ENCODE measurements at regions not wholly inside any gene's neighbourhood (a gene's known extent, or its start where the extent isn't known, plus 50 kb on each side); places are given as distances from the start of the nearest gene placed in this dataset.

DNA sequence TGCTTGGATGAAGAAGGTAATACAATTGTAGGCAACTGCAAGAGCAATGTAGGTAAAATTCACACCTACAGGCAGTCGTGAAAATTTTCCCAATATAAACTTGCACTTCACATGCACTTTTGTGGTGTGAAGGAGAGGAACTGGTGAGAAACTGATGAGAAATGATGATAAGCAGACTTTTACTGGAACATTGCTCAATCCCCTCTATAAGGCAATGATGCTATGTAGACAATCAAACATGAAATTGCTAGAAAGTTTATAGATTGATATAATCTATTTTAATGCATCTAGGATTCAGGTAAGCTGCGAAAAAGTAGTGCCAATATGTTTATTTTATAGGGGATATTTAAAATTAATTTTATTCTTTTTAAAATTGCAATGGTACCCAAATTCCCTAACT is 802.2 kb downstream of the KCNT2 start:
- DNase-seq: no peak

DNA sequence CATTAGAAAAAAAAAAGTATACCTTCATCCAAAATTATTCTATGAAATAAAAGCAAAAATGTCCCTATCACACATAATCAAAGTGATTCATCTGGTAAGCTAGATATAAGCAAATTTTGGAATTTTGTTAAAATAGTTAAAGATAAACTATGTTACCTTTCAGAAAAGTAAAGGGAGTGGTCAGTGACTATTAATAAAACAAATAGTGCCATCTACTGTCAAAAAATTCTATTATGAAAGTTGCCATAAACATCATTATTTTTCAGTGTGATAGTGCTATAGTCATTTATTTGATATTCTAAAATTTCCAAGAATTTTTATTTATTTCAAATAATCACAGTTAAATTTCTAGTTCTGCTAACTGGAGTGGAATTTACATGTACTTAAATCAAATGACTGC is 803.7 kb downstream of the KCNT2 start:
- DNase-seq: no peak

DNA sequence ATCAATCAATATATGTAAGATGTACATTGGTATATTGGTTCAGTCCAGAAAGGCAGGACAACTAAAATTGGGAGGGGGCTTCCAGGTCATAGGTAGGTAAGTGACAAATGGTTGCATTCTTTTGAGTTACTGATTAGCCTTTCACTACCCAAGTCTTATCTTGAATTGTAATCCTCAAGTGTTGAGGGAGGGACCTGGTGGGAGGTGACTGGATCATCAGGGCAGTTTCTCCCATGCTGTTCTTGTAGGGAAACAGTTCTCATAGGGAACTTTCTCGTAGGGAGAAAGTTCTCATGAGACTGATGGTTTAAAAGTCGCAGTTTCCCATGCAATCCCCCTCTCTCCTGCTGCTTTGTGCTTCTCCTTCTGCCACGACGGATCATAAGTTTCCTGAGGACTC is 809.2 kb downstream of the KCNT2 start:
- no peak for DNase-seq

DNA sequence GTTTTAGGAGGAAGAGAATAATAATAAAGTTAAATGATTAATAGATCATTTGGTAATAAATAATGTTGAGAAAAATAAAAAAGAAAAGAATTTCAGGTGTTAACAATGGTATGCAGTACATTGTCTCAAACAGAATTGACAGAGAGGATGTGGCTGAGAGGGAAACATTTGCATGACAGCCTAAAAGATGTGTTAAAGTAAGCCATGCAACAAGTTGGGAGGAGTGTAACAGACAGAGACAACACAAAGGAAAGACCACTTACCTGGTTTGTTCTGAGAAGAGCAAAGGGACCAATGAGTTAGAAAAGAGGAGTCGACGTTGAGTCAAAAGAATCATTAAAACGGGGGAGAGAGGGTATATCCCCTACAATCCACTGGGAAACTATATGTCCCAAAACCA is 814.0 kb downstream of the KCNT2 start:
- DNase-seq: no peak

DNA sequence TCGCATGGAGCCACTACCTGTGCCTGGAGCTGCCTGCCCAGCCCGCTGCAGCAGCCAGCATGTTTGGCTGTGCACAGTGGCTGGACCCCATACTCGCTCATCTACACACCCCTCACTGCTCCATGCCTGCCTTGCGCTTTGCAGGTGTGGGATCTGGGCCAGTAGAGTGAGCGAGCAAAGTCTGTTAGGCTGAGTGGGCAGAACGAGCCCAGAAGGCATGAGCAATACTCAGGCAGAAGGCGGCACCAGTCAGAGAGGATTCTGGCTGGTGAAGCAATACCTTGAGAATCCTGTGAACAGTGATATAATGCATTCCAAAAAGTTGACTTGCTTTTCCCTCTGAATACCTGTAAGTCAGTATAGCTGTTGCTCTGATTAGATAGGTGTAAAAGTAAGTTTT is 816.4 kb downstream of the KCNT2 start:
- DNase-seq: no peak

DNA sequence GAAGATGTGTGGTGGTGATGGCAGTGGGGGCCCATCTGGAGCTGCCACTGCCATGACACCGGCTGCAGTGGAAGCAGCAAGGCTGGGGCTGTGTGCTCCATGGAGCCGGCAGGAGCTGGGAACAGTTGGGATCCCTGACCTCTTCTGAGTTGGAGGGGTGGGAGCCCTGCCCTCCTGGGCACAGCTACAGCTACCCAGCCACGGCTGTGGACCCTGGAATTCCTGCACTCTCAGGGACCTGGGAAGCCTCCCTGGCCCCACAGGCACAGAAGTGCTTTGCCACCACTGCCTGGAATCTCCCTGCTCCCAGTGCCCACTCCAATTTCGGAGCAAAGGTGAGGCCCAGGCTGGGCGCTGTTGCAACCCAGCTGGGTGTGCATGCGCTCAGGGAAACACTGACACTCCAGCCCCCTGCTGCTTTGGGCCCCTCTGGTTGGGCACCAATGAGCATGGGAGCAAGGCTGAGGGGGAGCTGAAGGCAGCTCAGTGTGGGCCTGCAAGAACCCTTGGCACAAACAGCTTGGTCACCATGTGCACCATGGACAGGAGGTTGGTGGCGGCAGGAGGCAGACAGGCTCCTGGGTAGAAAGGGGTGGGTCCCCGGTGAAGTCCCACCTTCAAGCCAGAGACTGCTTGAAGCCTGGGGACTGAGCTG is 817.6 kb downstream of the KCNT2 start:
- DNase-seq: no peak

DNA sequence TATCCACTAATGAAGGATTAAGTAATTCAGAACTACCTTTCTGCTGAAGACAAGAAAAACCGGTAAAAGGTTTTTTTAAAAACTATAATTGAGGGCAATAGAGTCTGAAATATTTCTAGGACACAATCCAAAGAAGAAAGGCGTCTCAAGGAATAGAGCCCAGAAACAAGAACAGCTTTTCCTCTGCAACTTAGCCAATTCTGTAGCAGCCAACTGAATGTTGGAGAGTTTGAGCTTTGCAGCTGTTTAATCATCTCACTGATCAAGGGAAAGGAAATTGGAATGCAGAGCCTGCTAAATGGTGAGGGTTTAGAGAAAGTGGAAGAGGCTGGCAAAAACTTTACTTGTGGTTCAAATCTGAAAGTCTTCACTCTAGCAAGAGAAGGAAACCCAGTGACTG is 818.9 kb downstream of the KCNT2 start:
- no peak for DNase-seq

DNA sequence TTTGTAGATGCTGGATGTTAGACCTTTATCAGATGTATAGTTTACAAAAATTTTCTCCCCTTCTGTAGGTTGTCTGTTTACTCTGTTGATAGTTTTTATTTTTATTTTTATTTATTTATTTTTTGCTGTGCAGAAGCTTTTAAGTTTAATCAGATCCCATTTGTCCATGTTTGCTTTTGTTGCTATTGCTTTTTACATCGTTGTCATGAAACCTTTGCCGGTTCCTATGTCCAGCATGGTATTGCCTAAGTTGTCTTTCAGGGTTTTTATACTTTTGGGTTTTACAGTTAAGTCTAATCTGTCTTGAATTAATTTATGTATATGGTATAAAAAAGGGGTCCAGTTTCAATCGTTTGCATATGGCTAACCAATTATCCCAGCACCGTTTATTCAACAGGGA is 819.5 kb downstream of the KCNT2 start:
- DNase-seq: no peak

DNA sequence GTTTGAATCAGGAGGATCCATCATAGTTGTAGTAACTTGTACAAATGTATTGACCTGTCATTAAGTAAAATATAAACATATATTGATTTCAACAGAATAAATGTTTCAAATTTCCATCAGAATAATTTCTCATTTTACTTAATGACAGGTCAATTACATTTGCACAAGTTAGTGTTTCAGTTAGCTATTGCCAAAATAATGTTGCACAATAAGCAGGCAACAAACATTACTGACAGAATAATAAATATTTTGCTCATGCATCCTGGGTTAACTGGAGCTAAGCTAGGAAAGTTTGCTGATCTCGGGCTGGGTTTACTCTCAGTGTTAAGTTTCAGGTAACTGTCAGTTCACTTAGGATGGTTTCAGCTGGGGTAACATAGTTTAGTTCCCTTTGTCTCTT is 822.4 kb downstream of the KCNT2 start:
- no peak for DNase-seq

DNA sequence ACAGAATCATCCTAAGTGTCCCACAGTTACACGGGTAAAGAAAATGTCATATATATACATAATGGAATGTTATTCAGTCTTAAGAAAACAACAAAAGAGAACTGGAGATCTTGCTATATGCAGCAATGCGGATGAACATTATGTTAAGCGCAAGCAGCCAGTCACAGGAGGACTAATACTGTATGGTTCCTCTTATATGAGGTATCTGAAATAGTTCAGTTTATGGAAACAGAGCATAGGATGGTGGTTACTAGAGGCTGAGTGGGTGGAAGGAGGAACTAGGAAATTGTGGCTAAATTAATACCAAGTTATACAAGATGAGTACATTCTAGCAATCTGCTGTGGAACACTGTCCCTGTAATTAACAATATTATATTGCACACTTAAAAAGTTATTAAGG is 834.3 kb downstream of the KCNT2 start:
- peak; percentile 19 to 29 (median 23) for DNase-seq

DNA sequence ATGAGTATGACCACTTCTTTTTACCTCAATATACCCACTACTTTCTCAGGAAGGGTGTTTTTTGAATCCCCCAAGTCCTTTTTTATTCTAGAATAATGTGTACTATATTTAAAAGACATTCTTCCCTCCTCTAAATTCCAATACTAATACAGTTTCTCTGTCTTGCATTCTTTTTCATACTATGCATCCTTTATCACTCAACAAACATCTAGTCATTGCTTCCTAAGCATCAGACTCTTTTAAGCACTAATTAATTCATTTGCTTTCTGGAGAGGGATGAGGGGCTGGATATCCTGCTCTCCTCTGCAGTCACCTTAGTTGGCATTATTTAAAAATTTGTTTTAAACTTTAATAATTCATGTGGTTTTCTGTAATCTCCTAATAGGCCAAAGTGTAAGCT is 838.8 kb downstream of the KCNT2 start:
- DNase-seq: no peak

DNA sequence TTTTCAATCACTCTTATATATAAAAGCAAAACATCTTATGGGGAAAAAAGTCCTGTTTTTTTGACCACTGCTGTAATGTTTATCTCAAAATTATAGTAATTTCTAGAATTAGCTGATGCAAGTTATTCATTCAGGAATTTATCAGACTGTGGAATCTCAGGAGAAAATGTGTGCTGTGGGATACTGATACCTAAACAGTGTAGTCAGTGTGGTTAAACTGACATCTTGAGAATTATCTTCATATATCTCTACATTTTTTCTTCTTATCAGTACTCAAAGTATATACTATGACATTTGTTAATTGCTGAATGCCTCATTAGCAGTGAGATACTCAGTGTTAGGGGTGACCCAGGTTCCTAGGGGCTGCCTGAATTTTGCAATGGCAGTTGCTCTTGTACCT is 839.3 kb downstream of the KCNT2 start:
- no peak for DNase-seq

DNA sequence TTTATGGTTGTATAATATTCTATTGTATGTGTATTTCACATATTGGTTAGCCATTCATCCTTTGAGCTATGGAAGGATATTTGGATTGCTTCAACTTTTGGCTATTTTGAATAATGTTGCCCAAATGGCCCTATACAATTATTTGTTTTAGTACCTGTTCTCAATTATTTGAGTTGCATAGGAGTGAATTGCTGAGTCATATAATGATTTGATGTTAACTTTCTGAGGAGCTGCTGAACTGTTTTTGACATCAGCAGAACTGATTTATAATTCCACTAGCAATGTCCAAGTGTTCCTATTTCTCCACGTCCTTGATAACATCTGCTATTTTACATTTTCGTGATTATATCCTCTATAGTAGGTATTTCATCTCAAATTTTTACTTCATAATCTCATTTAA is 839.9 kb downstream of the KCNT2 start:
- no peak for DNase-seq

DNA sequence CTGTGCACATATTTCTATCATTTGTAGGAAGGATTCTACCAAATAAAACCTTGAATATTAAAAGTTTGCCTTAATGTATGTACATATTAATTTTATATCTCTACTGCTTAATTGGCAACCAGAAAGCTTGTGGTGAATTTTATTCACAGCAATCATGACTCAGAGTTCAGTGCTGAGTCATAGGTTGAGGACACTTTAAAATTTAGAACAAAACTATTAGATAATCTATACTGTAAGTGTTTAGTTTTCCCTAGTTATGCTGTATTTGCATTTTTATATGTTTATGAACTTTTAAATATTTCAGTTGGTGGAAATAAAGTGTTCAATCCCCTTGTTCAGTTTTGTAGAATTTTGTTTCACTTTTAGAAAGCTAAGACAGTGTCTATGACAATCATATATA is 841.5 kb downstream of the KCNT2 start:
- DNase-seq: peak in 1 of 3 donors; percentile 2

DNA sequence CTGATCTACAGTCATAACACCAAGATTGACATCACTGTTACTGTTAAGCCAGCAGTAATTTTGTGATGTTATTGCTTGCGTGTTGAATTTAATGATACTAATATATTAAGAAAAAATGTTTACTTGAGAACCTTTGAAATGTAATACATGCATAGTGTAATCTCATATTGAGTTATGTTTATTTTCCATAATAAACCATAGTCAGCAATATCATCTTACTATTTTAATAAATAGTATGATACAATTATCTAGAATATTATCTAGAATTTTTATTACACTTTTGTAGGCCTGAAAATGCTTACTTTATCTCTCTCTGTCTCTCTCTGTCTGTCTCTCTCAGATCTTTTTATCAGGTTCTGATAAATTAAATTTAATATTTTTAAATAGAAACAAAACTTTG is 843.1 kb downstream of the KCNT2 start:
- DNase-seq: no peak

DNA sequence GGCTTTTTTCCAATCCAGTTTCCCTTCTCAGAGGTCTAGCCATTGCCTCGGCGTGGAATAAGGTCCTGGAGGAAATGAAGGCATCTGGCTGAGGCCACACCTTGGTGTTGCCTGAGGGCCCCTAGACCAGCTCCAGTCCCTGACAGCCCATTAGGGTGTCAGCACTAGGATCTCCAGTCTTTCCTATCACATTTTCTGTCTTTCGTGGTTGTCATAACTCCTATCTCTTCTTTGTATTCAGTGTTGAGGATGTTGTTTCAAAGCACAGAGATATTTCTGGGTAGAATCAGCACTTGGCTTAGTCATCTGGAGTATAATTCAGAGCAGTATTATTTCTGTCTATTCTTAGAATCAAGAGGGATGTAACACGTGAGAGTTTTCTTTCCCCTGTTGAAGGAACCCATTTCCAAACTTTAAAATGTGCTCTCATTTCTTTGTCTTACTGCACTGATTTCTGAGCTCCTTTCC is 844.3 kb downstream of the KCNT2 start:
- DNase-seq: no peak

DNA sequence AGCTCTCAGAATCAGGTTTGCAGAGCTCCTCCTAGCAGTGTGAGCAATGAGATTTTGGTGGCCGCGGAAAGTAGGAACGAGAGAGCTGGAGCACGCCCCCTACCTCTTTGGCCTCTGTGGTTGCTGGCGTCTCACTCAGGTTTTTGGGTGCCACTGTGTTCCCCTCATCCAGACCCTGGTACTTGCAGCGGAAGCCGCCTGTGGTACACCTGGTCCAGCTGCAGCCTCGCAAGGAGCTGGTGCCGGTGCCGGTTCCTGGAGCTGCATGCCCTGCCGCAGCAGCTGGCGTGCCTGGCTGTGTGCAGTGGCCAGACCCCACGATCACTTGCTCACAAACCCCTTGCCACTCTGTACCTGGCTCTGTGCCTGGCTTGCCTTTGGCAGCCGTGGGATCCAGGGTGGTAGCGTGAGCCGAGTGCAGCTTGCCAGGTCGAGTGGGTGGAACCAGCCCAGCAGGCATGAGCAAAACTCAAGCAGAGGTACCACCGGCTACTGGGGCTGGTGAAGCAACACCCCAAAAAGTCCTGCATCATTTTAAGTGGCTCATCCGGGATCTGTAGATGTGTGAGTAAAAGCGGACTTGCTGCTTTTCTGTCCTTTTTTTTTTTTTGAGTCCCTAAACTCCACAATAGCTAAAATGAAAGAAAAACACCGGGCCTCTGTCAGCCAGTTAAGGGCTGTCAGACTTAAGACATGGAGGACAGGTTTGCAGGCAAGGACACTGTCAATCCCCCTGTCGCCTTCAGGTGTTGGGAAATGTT is 844.9 kb downstream of the KCNT2 start:
- no peak for DNase-seq

DNA sequence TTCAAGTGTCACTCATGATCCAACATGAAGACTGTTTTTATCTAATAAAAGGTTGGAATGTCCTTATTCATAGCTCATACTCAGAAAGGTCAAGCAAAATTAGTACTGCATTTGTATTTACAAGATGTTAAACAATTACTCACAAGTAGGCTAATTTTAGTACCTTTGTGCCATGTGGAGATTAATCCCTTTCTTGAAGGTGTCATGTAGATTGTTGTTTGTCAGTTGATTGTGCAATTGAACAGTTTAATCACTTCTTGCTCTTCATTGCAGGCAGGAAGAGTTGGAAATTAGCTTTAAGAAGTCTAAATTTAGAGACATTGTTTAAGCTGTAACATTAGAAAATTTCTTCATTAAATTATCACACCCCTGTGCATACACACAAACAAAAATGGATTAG is 847.1 kb downstream of the KCNT2 start:
- no peak for DNase-seq

DNA sequence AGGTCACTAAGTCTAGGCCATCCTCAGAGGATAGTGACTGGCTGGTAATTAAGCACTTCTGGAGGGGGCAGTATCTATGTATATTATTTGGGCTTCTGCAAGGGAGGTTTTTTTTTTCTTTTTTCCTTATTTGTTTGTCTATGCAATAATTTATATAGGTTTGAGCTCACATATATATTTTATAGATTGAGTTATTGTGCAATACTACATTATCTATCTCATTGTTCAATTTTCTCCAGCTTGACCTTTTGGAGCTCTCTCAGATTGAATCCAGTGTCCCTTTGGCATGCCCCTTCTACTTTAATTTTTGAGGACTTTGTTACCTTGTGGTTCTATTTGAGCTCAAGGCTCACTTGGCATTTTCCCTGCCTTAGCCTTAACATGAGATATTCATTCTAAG is 852.1 kb downstream of the KCNT2 start:
- DNase-seq: no peak

DNA sequence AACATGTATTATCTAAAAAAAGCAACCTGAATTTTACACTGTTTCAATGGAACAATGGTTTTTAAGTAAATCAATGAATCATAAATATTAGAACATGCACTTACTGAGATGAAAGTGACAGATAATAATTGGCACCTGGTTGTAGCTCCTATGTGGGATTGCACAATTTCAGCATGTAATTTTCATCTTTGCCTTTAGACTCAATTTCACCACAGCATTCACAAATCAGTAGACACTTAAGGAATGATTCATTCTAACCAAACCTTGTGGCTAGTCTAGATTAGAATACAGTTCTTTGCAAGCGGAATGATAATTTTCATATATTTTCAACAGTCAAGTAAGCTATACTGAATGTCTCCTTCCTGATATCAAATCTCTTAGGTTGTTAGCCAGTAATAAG is 853.4 kb downstream of the KCNT2 start:
- no peak for DNase-seq

DNA sequence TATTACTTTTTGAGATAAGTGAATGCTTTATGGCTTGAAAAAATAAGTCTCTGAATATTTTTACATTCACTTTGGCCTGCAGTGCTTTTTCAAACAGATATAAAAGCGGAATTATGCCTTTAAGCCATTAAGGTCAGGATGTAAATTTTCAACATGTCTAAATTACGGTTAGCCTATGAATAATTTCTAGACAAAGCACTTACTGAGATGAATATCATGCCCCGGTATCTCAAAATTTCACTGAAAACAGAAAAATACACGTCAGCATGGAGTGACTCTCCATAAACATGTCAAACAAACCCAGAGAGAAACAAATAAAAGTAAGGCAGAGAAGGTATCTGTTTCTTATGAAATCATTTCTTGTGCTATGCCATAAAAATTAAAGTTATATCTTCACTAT is 853.9 kb downstream of the KCNT2 start:
- no peak for DNase-seq

DNA sequence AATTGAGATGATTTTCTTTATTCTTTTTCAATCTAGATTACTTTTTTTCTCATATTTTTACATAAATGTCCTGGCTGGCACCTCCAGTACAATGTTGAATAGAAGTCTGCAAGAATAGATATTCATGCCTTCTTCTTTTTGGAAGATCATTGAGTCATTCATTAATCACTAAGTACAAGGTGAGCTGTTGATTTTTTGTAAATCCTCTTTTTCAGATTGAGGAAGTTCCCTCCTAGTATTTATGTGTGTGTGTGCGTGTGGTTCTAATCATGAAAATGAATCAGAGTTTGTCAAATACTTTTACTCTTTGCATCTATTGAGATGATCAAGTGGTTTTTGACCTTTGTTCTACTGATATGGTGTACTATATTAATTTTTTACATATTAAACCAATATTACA is 859.3 kb downstream of the KCNT2 start:
- no peak for DNase-seq

DNA sequence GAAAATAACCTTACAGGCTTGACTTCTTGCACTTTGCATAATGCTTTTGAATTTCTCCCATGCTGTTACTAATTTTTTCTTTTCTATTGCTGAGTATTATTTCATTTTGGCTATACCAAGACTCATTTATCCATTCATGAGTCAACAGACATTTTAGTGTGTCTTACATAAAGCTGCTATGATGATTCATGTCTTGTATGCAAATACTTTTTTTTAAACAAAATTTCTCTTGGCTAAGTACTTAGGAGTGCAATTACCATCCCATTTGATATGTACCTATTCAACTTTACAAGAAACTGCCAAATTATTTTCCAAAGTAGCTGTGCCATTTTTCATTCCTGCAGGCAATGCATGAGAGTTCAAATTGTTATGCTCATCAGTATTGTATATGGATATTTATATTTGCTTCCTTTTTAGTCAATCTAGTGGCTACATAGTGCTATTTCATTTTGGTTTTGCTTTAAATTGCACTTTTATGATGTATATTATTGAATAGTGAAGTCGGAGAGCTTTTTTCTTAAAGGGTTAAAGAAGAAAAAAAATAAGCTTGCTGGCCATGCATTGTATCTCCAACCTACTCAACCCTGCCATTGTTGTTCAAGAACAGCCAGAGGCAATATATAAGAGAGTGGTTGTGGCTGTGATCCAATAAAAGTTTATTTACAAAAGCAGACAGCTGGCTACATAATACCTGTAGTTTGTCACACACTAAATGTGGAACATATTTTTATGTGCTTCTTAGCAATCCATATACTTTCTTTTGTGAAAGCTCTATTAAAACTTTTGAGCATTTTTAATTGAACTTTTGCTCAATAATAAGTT is 862.8 kb downstream of the KCNT2 start:
- no peak for DNase-seq

DNA sequence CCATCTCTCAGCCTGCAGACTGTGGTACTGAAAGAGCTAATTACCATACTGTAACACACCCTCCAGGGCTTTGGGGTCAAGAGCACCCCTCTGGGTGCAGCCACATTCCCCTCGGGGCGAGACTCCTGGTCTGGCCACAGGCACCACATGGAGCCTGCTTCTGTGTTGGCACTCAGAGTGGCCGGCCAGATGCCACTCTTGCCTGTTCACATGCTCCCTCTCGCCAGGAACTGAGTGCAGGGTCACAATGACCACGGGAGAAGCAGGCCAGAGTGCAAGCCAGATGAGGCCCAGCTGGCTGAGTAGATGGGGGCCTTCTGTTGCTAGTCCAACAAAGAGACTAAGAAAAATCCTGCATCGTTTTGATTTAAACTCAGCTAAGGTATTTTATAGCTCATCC is 864.0 kb downstream of the KCNT2 start:
- DNase-seq: no peak
